ENCODE measurements at regions not wholly inside any gene's neighbourhood (a gene's known extent, or its start where the extent isn't known, plus 50 kb on each side); places are given as distances from the start of the nearest gene placed in this dataset.

DNA sequence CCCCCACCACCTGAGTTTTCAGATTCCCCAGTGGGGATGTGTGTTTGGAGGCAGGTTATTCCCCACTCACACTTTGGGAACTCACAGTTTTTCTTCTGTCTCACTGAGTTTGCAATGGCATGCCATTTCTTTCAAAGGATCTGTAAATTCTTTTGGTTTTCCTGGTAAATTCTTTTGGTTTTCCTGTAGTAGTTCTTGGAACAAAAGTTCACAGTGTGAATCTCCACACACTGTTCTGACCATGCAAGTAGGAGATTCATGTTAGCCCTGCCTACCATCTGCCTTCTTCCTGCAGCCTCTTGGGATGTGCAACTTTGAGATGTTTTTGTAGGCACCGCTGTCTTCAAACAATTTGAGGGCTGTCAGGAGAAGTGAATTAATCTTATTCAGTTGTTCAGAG lies 165.6 kb upstream of the OGFRL1 start:
- TF ChIP-seq, protein P1, sequence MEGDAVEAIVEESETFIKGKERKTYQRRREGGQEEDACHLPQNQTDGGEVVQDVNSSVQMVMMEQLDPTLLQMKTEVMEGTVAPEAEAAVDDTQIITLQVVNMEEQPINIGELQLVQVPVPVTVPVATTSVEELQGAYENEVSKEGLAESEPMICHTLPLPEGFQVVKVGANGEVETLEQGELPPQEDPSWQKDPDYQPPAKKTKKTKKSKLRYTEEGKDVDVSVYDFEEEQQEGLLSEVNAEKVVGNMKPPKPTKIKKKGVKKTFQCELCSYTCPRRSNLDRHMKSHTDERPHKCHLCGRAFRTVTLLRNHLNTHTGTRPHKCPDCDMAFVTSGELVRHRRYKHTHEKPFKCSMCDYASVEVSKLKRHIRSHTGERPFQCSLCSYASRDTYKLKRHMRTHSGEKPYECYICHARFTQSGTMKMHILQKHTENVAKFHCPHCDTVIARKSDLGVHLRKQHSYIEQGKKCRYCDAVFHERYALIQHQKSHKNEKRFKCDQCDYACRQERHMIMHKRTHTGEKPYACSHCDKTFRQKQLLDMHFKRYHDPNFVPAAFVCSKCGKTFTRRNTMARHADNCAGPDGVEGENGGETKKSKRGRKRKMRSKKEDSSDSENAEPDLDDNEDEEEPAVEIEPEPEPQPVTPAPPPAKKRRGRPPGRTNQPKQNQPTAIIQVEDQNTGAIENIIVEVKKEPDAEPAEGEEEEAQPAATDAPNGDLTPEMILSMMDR (IDR thresholded peaks at IDR 0.05; ENCODE audit: unreplicated experiment), result no peak
- Mint-ChIP-seq H3K27ac (no peak overlapping the region), H3K4me1 (no peaks in the 10 kb centered on the region), H3K4me3 (no peak overlapping the region), H3K9me3 (peaks cover 39% of the 10 kb centered on the region), H3K36me3 (peaks cover 6% of the 10 kb centered on the region), H3K27me3 (ENCODE audit: low read depth) (no peaks in the 10 kb centered on the region)
- DNase-seq (ENCODE audit: low spot score in 2 of 2, unreplicated experiment in 2 of 2), result no peak

DNA sequence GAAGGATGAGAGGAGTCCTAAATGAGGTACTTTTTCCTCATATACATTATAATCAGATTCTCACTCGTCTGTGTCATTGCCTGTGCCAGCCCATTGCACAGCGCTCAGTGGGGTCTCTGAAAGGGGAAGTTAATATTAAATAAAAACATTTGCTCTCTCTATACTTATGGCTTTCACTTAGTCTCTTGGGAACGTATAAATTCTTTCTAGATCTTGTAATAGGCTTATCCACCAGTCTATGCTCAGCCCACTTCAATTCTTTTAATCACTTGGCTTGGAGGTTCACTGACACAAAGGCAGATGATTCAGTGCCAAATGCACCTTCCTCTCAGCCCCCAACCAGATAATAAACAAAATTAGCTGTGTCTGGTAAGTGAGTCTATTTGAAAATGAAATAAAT lies 164.3 kb upstream of the OGFRL1 start:
- DNase-seq (ENCODE audit: low spot score in 2 of 2, unreplicated experiment in 2 of 2), result no peak
- no peaks in the 10 kb centered on the region for H3K27me3 Mint-ChIP-seq (ENCODE audit: low read depth)
- H3K27ac Mint-ChIP-seq, result no peak overlapping the region
- TF ChIP-seq, protein P1 (IDR thresholded peaks at IDR 0.05; ENCODE audit: unreplicated experiment), result no peak
- no peaks in the 10 kb centered on the region for H3K4me1 Mint-ChIP-seq
- H3K4me3 Mint-ChIP-seq, result no peak overlapping the region
- peaks cover 26% of the 10 kb centered on the region for H3K9me3 Mint-ChIP-seq
- H3K36me3 Mint-ChIP-seq, result peaks cover 2% of the 10 kb centered on the region

DNA sequence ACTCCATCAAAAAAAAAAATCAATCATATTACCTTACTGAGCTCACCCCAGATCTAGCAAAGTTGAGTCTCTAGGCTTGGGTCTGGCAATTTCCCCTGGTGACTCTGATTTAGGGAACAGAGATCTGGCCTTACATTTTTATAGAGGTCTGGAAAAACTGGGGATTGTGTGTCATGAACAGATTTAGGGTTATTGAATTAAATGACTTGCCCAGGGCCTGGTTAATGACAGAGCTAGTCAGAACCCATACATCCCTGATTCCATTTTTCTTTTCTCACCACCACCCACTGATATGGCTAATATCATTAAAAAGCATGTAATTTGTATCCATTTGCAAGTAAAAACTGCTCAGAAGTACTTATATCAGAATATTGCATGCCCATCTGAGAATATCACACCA lies 163.4 kb upstream of the OGFRL1 start:
- TF ChIP-seq, protein P1 (IDR thresholded peaks at IDR 0.05; ENCODE audit: unreplicated experiment), result no peak
- Mint-ChIP-seq H3K36me3 (no peaks in the 10 kb centered on the region), H3K9me3 (peaks cover 21% of the 10 kb centered on the region), H3K4me3 (no peak overlapping the region), H3K27me3 (ENCODE audit: low read depth) (no peaks in the 10 kb centered on the region), H3K4me1 (no peaks in the 10 kb centered on the region), H3K27ac (no peak overlapping the region)
- DNase-seq (ENCODE audit: low spot score in 2 of 2, unreplicated experiment in 2 of 2), result no peak

DNA sequence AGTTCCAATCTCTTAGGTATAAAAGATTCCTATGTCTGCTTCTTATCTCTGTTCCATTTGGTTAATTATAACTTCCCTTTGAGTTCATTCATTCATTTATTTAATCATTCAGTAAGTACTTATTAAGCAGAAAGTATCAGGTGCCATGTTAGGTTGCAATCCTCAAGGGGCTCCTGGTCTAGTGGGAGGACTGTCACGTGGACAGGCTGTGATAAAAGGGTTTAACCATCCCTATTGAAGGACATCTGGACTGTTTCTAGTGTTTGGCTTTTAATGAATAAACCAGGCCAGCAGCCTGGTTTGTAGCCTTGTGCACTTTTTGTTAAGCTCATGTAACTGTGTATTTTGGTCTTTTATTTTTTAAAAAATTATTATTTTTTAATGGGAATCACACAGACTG lies 162.1 kb upstream of the OGFRL1 start:
- Mint-ChIP-seq H3K27me3 (ENCODE audit: low read depth) (no peaks in the 10 kb centered on the region), H3K4me1 (no peaks in the 10 kb centered on the region), H3K36me3 (no peaks in the 10 kb centered on the region), H3K9me3 (peaks cover 18% of the 10 kb centered on the region), H3K4me3 (no peak overlapping the region), H3K27ac (no peak overlapping the region)
- DNase-seq (ENCODE audit: low spot score in 2 of 2, unreplicated experiment in 2 of 2), result no peak
- TF ChIP-seq, protein P1 (IDR thresholded peaks at IDR 0.05; ENCODE audit: unreplicated experiment), result no peak

DNA sequence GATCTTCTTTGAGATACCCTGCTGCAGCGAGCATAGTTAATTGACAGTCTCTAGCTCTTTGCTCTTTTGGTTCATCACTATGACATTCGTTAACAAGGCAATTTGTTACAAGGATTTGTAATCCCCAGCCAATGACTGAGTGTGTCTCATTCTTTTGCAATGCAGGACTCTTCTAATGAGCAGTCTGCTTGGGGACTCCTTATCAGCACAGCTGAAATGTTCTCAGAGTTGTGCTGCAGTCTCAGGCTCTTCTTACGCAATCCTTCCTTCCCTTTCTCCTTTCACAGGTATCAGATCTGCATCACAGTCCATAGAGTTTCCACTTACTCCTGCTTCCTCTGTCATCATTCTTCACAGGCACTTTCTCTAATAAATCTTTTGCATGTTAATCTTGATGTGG lies 161.2 kb upstream of the OGFRL1 start:
- no peaks in the 10 kb centered on the region for H3K27me3 Mint-ChIP-seq (ENCODE audit: low read depth)
- no peak for DNase-seq (ENCODE audit: low spot score in 2 of 2, unreplicated experiment in 2 of 2)
- no peak overlapping the region for H3K27ac Mint-ChIP-seq
- H3K4me3 Mint-ChIP-seq, result no peak overlapping the region
- TF ChIP-seq, protein P1 (IDR thresholded peaks at IDR 0.05; ENCODE audit: unreplicated experiment), result no peak
- peaks cover 18% of the 10 kb centered on the region for H3K9me3 Mint-ChIP-seq
- no peaks in the 10 kb centered on the region for H3K4me1 Mint-ChIP-seq
- no peaks in the 10 kb centered on the region for H3K36me3 Mint-ChIP-seq

DNA sequence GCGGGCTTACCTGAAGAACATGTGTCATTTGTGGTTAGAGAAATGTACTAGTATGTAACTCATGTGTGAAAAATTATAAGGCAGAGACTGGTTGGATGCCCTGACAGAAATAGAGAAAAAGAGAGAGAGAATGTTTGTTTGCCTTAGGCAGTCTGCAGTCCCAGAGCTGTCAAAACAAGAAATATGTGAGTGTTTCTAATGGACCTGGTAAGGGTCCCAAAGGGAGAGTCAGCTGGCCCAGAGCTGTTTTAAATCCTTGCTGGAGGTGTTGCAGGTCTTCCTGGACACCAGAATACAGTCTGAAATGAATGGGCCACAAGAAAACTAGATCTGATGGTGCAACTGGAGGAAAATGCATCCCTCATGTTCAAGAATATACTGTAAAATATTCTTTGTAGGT lies 158.3 kb upstream of the OGFRL1 start:
- Mint-ChIP-seq H3K27ac (no peak overlapping the region), H3K4me3 (no peak overlapping the region), H3K4me1 (no peaks in the 10 kb centered on the region), H3K27me3 (ENCODE audit: low read depth) (no peaks in the 10 kb centered on the region), H3K9me3 (peaks cover 18% of the 10 kb centered on the region), H3K36me3 (no peaks in the 10 kb centered on the region)
- no peak for DNase-seq (ENCODE audit: low spot score in 2 of 2, unreplicated experiment in 2 of 2)
- TF ChIP-seq, protein P1 (IDR thresholded peaks at IDR 0.05; ENCODE audit: unreplicated experiment), result no peak

All from mesothelial cell of epicardium (in vitro differentiated cells).